CD1c-positive myeloid dendritic cell (primary cell): ENCODE measurements at regions not wholly inside any gene's neighbourhood (a gene's known extent, or its start where the extent isn't known, plus 50 kb on each side); places are given as distances from the start of the nearest gene placed in this dataset.
"Not testable (repeated sequence)": the region's sequence is repeated elsewhere in the genome, so short reads cannot be mapped to it uniquely, and the experiment has no call there.

Experiments
- DNase-seq: peaks from one replicate; pipeline ENCODE4 v3.0.0-alpha.2; 2016; ENCODE audit errors: extremely low spot score

DNA sequence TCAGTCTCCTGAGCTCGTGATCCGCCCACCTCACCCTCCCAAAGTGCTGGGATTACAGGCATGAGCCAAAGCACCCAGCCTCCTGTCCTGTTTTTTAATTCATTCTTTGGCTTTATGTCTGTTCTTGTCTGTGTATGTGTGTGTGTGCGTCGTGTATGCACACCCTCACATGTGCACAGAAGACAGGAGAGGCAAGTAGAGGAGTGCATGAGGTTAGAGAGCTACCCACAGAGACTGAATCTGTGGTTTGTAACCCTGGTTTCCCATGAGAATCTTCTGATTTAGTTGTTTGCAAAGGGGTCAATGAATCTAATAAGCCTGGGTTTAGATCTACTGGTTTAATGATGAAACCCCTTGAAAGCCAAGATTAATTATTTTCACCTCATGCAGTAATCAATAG lies 1090.0 kb downstream of the EPHA3 start:
- not testable (repeated sequence) for DNase-seq

DNA sequence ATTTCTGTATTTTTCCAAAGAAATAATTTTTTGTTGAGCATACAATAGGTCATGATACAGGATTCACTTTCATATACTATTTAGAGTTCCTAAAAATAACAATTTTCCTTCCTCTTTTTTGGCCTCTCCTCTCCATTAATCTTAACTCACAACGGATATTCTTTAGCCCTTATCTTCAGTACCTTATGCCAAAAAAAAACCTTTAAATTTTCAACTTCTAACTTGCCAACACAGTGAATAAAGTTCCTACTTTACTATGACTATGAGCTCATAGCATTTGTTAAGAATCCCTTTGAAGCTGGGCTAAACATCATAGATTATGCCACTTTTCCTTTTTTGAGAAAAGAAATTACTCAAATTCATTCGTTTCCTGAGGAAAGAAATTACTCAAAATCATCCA lies 1095.5 kb downstream of the EPHA3 start:
- DNase-seq: not testable (repeated sequence)

DNA sequence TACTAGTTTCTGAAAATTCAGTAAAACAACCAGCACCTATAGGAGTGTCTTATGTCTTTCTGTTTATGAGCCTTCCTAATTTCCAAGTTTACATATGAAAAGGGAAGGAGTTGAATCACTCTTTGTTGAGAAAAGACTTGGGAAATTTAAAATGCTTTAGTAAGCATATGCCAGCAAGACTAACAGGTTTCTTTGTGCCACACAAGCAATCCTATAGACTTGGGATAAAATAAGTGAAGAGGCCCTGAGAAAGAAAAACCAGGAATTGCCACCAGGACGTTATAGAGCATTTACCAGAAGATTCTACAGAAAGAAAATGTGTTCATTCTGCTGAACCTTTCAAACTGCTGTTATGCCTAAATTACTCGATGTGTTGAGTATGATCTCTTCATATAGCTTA lies 1099.1 kb downstream of the EPHA3 start:
- not testable (repeated sequence) for DNase-seq

DNA sequence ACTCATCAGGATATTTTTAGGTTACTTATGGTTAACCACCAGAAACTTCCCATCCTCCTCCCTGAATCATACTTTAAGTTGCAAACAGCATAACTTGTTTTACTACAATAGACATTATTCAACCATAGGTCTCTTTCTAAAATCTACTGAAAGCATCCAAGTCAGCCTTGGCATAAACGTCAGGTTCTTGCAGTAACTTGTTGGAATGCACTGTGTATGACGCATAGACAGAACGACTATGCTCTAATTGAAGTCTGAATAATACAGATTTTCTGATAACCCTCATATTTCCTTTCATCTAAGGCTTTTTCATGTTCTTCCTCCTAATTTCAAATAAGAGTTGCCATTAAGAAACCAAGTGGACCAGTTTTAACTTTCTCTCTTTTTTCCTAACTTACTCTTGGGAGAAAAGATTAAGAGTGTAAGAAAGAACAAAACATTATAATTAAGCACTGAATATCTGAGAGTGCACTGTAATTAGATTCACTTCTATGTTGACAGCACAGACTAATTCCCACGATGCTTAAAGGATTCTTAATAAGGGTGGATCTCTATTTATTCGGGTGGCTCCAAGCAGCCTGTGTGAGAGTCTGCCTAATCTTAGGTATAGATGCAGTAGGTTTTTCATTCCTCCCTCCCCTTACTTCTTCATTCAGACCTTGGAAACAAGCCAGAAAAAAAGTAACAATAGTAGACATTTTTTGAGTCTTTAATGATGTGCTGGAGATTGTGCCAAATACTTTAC lies 1100.1 kb downstream of the EPHA3 start:
- not testable (repeated sequence) for DNase-seq

DNA sequence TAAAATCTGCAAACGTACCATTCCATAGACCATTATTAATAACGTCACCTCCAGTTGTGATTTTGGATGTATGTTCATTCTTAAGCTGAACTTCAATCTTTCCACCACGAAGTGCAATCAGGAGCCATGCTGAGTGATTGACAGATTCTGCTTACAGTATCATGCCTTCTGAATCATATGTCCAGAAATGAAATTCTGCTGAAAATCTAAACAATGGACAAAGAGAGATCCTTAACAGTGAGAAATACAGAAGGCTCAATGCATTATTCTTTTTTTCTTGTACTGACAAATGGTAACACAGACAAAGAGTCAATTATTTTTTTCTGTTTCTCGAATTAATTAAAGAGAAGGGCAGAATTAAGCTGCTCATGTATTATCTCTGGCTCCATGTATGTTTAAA lies 1114.5 kb downstream of the EPHA3 start:
- DNase-seq: no peak

DNA sequence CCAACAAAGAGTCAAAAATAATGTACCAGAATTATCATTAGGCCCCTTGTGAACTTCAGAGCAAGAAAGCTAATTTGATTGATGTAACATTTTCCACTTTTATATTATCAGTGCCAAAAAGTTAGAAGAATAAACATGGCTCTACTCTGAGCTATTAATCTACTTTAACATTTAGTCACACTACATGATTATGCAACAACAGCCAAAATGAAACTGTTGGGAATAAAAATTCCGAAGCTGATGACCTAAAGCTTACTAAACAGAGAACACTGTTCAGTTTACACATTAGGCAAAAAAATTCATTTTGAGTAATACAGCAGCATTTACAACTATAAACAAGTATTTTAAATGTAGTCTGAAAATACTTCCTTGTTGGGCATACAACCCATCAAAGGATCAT lies 1134.1 kb downstream of the EPHA3 start:
- no peak for DNase-seq

DNA sequence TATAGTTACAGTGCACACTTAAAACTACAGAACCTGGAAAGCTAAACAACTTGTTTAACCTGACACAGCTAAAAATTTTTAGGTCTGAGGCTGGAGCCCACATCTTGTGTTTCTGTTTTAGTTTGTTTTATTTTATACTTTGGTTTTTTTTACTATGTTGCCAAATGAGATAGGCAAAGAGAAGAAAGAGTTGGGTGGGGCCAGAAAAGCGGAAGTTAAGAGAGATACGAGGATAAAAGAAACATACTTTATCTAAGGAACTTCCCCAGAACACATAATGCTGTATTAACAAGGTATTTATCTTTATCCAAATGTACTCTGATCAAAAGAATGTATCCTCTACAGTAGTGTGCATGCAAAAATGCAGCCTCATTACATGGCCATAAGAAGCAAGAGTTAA lies 1145.7 kb downstream of the EPHA3 start:
- no peak for DNase-seq

DNA sequence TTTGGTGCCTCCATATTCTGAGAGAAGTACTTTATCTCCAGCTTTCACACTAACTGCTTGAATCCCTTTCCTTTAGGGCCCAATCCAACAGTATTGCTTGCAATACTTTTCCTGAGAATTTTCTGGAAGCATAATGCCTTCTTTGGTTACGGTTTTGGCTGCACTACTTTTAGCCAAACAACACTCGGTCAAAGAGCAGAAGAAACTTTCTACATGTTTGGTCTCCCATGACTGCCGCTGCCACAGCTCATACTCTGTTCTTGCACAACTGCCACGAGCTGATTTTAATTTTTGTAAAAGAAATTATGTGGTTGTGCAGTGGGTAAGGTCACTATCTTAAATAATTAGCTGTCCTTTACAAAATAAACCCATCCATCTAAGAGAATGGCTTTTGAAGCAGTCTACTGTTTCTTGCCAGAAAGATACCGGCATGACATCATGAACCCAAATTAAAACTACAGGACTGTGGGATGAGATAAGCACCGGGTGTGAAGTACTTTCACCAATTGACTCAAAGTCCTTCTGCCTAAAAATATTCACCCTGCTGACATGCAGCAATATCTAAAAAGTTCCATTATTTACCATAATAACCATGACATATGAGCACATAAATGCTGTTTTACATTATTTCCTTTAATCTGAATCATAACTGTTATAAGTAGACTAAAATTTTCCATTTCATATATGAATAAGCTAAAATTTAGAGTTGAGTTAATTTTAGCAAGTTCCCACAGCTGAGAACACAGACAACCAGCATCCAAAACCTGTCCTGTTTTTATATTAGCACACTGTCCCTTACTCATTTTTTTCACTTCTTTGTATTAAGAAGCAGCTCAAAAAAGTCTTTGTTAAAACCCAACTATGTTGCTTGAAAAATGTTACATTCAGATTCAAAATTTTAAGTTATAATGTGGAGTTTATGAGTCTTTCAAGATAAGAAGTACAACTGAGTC lies 1154.3 kb downstream of the EPHA3 start:
- DNase-seq: no peak
